Esophagus muscularis mucosa (tissue), 3 donors: ENCODE measurements at regions not wholly inside any gene's neighbourhood (a gene's known extent, or its start where the extent isn't known, plus 50 kb on each side); places are given as distances from the start of the nearest gene placed in this dataset.

Experiments
- POLR2AphosphoS5 ChIP-seq, 2 donors: sonication (generic); formaldehyde crosslinking; IDR thresholded peaks; one replicate each; pipeline ENCODE4 v1.6.1; 2017; ENCODE audit warnings: antibody characterized with exemption in 2 of 2
- TF ChIP-seq, protein P1 (sequence below), 3 experiments: fragments of 200-600 bp in 2 of 3; fragments of 450-650 bp in 1 of 3; sonication (generic) in 2 of 3; IDR thresholded peaks; one replicate each; pipeline ENCODE4 v1.5.1; 2017 to 2019; ENCODE audit warnings: antibody characterized with exemption in 3 of 3, mild to moderate bottlenecking in 2 of 3, moderate library complexity in 1 of 3

DNA sequence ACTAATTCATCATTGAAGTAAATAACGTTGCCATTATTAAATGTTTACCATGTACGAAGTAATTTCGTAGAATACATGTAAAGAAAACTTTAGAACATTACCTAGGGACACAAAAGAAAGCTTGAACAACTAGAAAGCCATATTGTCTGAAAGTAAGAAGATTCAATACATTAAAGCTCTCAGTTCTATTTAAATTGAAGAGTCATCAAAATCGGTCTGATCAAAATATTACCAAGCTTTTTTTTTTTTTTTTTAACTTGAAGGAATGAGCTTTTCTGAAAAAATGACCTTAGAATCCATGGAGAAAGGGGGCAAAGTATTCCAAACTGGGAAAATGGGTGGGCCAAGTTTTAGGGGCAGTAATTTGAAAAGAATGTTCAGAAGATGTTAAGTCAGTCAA is 300.8 kb downstream of the GPD2 start:
- TF ChIP-seq, protein P1, sequence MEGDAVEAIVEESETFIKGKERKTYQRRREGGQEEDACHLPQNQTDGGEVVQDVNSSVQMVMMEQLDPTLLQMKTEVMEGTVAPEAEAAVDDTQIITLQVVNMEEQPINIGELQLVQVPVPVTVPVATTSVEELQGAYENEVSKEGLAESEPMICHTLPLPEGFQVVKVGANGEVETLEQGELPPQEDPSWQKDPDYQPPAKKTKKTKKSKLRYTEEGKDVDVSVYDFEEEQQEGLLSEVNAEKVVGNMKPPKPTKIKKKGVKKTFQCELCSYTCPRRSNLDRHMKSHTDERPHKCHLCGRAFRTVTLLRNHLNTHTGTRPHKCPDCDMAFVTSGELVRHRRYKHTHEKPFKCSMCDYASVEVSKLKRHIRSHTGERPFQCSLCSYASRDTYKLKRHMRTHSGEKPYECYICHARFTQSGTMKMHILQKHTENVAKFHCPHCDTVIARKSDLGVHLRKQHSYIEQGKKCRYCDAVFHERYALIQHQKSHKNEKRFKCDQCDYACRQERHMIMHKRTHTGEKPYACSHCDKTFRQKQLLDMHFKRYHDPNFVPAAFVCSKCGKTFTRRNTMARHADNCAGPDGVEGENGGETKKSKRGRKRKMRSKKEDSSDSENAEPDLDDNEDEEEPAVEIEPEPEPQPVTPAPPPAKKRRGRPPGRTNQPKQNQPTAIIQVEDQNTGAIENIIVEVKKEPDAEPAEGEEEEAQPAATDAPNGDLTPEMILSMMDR (IDR thresholded peaks at IDR 0.05), result no peak
- no peak for TF ChIP-seq POLR2AphosphoS5 (IDR thresholded peaks at IDR 0.05)
